H54 (cell line): ENCODE measurements at regions not wholly inside any gene's neighbourhood (a gene's known extent, or its start where the extent isn't known, plus 50 kb on each side); places are given as distances from the start of the nearest gene placed in this dataset.
A peak's percentile ranks its signal among the peaks of the same experiment; 100 is the strongest.

Experiments used
- DNase-seq: peaks from one replicate; pipeline ENCODE4 v3.0.0; 2011; ENCODE audit warnings: low spot score, mixed read lengths; ENCODE audit not compliant: insufficient read length
- FAIRE-seq: peaks from 3 replicates; lab custom pipeline; 2011; peaks lifted over from hg19 to GRCh38; lab: Jason Lieb, UNC
- POLR2A ChIP-seq: IDR thresholded peaks from 2 replicates; pipeline ENCODE4 v1.6.1; 2011; ENCODE audit warnings: low read depth, mild to moderate bottlenecking, low read length

GRCh38 chr1:13935336-13935735 lies 235.3 kb downstream of the PRDM2 start:
- no peak for FAIRE-seq
- DNase-seq, result no peak
- TF ChIP-seq POLR2A, result no peak

DNA sequence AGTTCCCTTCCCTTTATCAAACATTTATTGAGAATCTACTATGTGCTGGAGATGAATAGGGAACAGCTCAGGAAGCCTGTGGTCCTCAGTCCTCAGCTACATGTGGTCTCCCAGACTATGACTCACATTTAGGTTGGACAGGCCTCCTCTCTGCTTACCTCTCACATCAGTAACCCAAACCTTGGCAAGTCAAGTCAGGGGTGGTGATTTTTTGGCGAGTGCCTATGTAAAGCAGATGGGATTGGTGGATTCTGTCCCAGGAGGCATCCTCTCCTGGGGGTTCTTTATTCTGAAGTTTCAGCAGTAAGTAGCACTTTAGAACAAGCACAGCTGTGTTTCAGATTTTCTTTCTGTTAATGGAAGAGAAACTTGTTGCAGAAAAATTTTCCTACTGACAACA lies 241.3 kb downstream of the PRDM2 start:
- no peak for DNase-seq
- FAIRE-seq, result no peak
- no peak for TF ChIP-seq POLR2A

GRCh38 chr1:13943055-13943454 lies 243.1 kb downstream of the PRDM2 start:
- FAIRE-seq (no peak), DNase-seq (no peak)
- TF ChIP-seq POLR2A, result no peak

DNA sequence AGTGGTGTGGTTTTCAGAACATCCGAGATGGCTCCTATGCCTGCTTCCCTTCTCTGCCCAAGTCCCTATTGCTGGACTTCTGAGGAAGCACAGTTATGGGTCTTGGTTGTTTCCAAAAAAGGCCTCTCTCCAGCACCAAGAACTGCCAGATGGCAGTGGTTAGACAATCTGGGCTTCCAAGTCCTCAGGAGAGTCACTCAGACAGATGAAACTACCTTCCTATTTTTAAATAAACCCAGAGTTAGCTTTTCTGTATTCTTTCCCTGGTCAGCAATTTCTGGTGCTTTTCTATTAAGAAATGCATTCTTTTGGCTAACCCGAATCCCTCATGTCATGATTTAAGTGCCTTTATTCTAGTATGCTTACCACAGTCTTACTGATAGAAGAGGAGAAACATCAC lies 245.9 kb downstream of the PRDM2 start:
- DNase-seq, result no peak
- FAIRE-seq, result no peak
- TF ChIP-seq POLR2A, result no peak

DNA sequence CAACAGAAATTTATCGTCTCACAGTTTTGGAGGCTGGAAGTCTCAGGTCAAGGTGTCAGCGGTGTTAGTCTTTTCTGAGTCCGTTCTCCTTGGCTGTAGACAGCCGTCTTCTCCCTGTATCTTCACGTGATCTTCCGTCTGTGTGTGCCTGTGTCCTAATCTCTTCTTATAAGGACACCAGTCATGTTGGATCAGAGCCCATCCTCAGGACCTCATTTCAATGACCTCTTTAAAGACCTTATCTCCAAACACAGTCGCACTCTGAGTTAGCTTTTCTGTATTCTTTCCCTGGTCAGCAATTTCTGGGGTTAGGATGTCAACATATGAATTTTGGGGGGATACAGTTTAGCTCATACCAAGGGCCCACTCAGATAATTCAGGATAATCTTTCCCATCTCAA lies 247.7 kb downstream of the PRDM2 start:
- TF ChIP-seq POLR2A, result no peak
- DNase-seq, result no peak
- no peak for FAIRE-seq

GRCh38 chr1:13948396-13948795 lies 248.4 kb downstream of the PRDM2 start:
- no peak for FAIRE-seq
- no peak for TF ChIP-seq POLR2A
- no peak for DNase-seq

- no peak for TF ChIP-seq POLR2A
- no peak for DNase-seq
- FAIRE-seq, result no peak
Measured at GRCh38 chr1:13948888-13949391, 249.0 kb downstream of the PRDM2 start.

- no peak for TF ChIP-seq POLR2A
- FAIRE-seq, result no peak
Measured at GRCh38 chr1:13949546-13949945, 249.6 kb downstream of the PRDM2 start.

GRCh38 chr1:13950637-13951036 lies 250.6 kb downstream of the PRDM2 start:
- FAIRE-seq, result no peak
- no peak for TF ChIP-seq POLR2A
- no peak for DNase-seq

More at GRCh38 chr1:13949546-13949945, 249.6 kb downstream of the PRDM2 start:
- DNase-seq, result no peak

GRCh38 chr1:13951793-13952751 lies 252.1 kb downstream of the PRDM2 start:
- DNase-seq (no peak), FAIRE-seq (no peak)
- TF ChIP-seq POLR2A, result no peak

- FAIRE-seq (no peak), DNase-seq (no peak)
- TF ChIP-seq POLR2A, result no peak
Measured at GRCh38 chr1:13952985-13953384, 253.0 kb downstream of the PRDM2 start.

DNA sequence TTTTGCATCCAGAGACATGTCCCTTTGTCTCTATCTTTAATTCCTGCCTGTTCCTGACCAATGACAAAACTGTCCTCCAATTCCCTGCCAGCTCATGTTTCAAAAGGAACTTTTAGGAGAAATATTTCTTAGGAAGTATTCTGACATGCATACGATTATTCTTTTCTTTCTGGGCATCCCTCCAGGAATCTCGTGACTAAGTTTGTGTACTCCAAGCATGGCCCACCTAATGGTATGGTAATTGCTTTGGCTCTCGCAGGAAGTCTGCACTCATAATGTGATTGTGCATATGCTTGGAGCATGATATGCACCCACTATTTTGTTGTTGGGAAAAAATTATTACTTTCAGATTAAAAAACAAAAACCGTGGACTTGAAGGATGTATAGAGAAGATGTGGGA lies 256.4 kb downstream of the PRDM2 start:
- no peak for TF ChIP-seq POLR2A
- FAIRE-seq (no peak), DNase-seq (no peak)

DNA sequence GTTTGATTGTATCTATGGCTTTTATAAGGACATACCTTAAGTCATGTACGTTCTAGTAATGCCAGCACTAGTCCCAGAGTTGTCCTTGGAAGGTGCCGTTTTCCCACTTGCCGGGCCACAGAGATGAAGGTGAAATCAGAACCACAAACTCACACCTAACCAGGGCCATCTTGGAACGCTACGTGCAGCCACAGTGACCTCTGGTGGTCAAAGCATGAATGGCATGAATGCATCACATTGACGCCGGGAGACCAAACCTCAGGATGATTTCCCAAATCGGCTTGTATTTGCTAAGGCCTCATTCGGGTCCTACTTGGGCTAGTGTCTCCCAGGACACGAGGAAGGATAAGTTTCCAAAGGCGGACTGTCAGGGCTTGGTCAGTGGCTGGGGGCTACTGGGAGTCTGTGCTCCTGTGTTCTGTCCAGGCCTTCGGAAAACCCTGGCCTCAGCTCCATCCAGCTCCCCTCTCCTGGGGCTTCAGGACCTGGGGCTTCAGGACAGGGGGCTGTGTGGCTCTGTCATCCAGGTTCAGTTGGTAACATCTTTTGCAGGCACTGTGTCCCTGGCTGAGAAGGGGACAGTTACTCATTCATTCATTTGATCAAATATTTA lies 260.5 kb downstream of the PRDM2 start:
- FAIRE-seq (no peak), DNase-seq (peak; percentile 19)
- no peak for TF ChIP-seq POLR2A

GRCh38 chr1:13964768-13965167 lies 264.8 kb downstream of the PRDM2 start:
- no peak for FAIRE-seq
- no peak for DNase-seq
- no peak for TF ChIP-seq POLR2A
